ENCODE measurements at regions not wholly inside any gene's neighbourhood (a gene's known extent, or its start where the extent isn't known, plus 50 kb on each side); places are given as distances from the start of the nearest gene placed in this dataset.

- CTCF ChIA-PET: no interaction called here
- Histone ChIP-seq H3K4me1 (ENCODE audit: control extremely low read depth in 1 of 4, control insufficient read depth in 4 of 4, insufficient read depth in 4 of 4, low read length in 3 of 4) (no peaks in the 10 kb centered on the region), H3K4me3 (ENCODE audit: control insufficient read depth in 1 of 7, extremely low read depth in 1 of 7, insufficient read depth in 4 of 7, low read depth in 2 of 7, low read length in 6 of 7) (no peak overlapping the region), H3K36me3 (ENCODE audit: control insufficient read depth in 4 of 4, insufficient read depth in 4 of 4, low read length in 3 of 4) (no peaks in the 10 kb centered on the region), H3K27me3 (replicated peaks in 2 of 5; ENCODE audit: control insufficient read depth in 4 of 5, insufficient read depth in 5 of 5, low read length in 4 of 5) (no peaks in the 10 kb centered on the region), H3K9me3 (ENCODE audit: control extremely low read depth in 1 of 5, control insufficient read depth in 4 of 5, insufficient read depth in 2 of 5, low read depth in 1 of 5, low read length in 4 of 5) (peaks cover 0 to 1% (median 0%) of the 10 kb centered on the region in 5 experiments), H3K27ac (ENCODE audit: insufficient read depth in 1 of 2, low read depth in 1 of 2, low read length in 2 of 2, poor library complexity in 1 of 2, severe bottlenecking in 2 of 2) (no peak overlapping the region)
- POLR2A ChIA-PET: no interaction called here
- DNase-seq: no peak
- WGBS (ENCODE audit: insufficient coverage): 98% methylated on average over 55 of the region's 66 CpGs
Measured at GRCh38 chr12:60269611-60270269, 673.9 kb downstream of the SLC16A7 start.

GRCh38 chr12:60271816-60272215, 676.0 kb downstream of the SLC16A7 start:
- ChIA-PET CTCF (interaction anchor here (1.5 kb wide), 1 partner anchor 11 kb away, joined by 4 read pairs; no protein-coding TSS in a partner anchor), POLR2A (interaction anchor here (0.7 kb wide), 1 partner anchor 168 kb away, joined by 5 read pairs; no protein-coding TSS in a partner anchor)
- Histone ChIP-seq H3K4me1 (ENCODE audit: control extremely low read depth in 1 of 4, control insufficient read depth in 4 of 4, insufficient read depth in 4 of 4, low read length in 3 of 4) (no peaks in the 10 kb centered on the region), H3K9me3 (ENCODE audit: control extremely low read depth in 1 of 5, control insufficient read depth in 4 of 5, insufficient read depth in 2 of 5, low read depth in 1 of 5, low read length in 4 of 5) (peaks cover 0 to 1% (median 0%) of the 10 kb centered on the region in 5 experiments), H3K4me3 (ENCODE audit: control insufficient read depth in 1 of 7, extremely low read depth in 1 of 7, insufficient read depth in 4 of 7, low read depth in 2 of 7, low read length in 6 of 7) (no peak overlapping the region), H3K27ac (ENCODE audit: insufficient read depth in 1 of 2, low read depth in 1 of 2, low read length in 2 of 2, poor library complexity in 1 of 2, severe bottlenecking in 2 of 2) (no peak overlapping the region), H3K36me3 (ENCODE audit: control insufficient read depth in 4 of 4, insufficient read depth in 4 of 4, low read length in 3 of 4) (no peaks in the 10 kb centered on the region), H3K27me3 (replicated peaks in 2 of 5; ENCODE audit: control insufficient read depth in 4 of 5, insufficient read depth in 5 of 5, low read length in 4 of 5) (no peaks in the 10 kb centered on the region)
- WGBS (ENCODE audit: insufficient coverage): 93% methylated on average over 8 of the region's 9 CpGs
- no peak for DNase-seq

- ChIA-PET CTCF (no interaction called here), POLR2A (no interaction called here)
- peaks cover 0 to 8% (median 4%) of the 10 kb centered on the region in 5 experiments for H3K9me3 ChIP-seq (ENCODE audit: control extremely low read depth in 1 of 5, control insufficient read depth in 4 of 5, insufficient read depth in 2 of 5, low read depth in 1 of 5, low read length in 4 of 5)
- H3K27ac ChIP-seq (ENCODE audit: insufficient read depth in 1 of 2, low read depth in 1 of 2, low read length in 2 of 2, poor library complexity in 1 of 2, severe bottlenecking in 2 of 2): no peak overlapping the region
- H3K4me3 ChIP-seq (ENCODE audit: control insufficient read depth in 1 of 7, extremely low read depth in 1 of 7, insufficient read depth in 4 of 7, low read depth in 2 of 7, low read length in 6 of 7): no peak overlapping the region
- DNase-seq: no peak
- H3K27me3 ChIP-seq (replicated peaks in 2 of 5; ENCODE audit: control insufficient read depth in 4 of 5, insufficient read depth in 5 of 5, low read length in 4 of 5): no peaks in the 10 kb centered on the region
- WGBS (ENCODE audit: insufficient coverage): 100% methylated on average over 1 of the region's 2 CpGs
- no peaks in the 10 kb centered on the region for H3K4me1 ChIP-seq (ENCODE audit: control extremely low read depth in 1 of 4, control insufficient read depth in 4 of 4, insufficient read depth in 4 of 4, low read length in 3 of 4)
- H3K36me3 ChIP-seq (ENCODE audit: control insufficient read depth in 4 of 4, insufficient read depth in 4 of 4, low read length in 3 of 4): no peaks in the 10 kb centered on the region
Measured at GRCh38 chr12:60278209-60278608, 682.4 kb downstream of the SLC16A7 start.

GRCh38 chr12:60279221-60279620, 683.4 kb downstream of the SLC16A7 start:
- Histone ChIP-seq H3K27ac (ENCODE audit: insufficient read depth in 1 of 2, low read depth in 1 of 2, low read length in 2 of 2, poor library complexity in 1 of 2, severe bottlenecking in 2 of 2) (no peak overlapping the region), H3K27me3 (replicated peaks in 2 of 5; ENCODE audit: control insufficient read depth in 4 of 5, insufficient read depth in 5 of 5, low read length in 4 of 5) (no peaks in the 10 kb centered on the region), H3K4me1 (ENCODE audit: control extremely low read depth in 1 of 4, control insufficient read depth in 4 of 4, insufficient read depth in 4 of 4, low read length in 3 of 4) (no peaks in the 10 kb centered on the region), H3K9me3 (ENCODE audit: control extremely low read depth in 1 of 5, control insufficient read depth in 4 of 5, insufficient read depth in 2 of 5, low read depth in 1 of 5, low read length in 4 of 5) (peaks cover 0 to 8% (median 4%) of the 10 kb centered on the region in 5 experiments), H3K4me3 (ENCODE audit: control insufficient read depth in 1 of 7, extremely low read depth in 1 of 7, insufficient read depth in 4 of 7, low read depth in 2 of 7, low read length in 6 of 7) (no peak overlapping the region), H3K36me3 (ENCODE audit: control insufficient read depth in 4 of 4, insufficient read depth in 4 of 4, low read length in 3 of 4) (no peaks in the 10 kb centered on the region)
- CTCF ChIA-PET: no interaction called here
- POLR2A ChIA-PET: no interaction called here
- DNase-seq: no peak
- WGBS (ENCODE audit: insufficient coverage): no CpG with 5 or more reads among the region's 1 CpG

- 95% methylated on average over 6 of the region's 8 CpGs for WGBS (ENCODE audit: insufficient coverage)
- Histone ChIP-seq H3K4me3 (ENCODE audit: control insufficient read depth in 1 of 7, extremely low read depth in 1 of 7, insufficient read depth in 4 of 7, low read depth in 2 of 7, low read length in 6 of 7) (no peak overlapping the region), H3K4me1 (ENCODE audit: control extremely low read depth in 1 of 4, control insufficient read depth in 4 of 4, insufficient read depth in 4 of 4, low read length in 3 of 4) (no peaks in the 10 kb centered on the region), H3K9me3 (ENCODE audit: control extremely low read depth in 1 of 5, control insufficient read depth in 4 of 5, insufficient read depth in 2 of 5, low read depth in 1 of 5, low read length in 4 of 5) (peaks cover 0 to 8% (median 4%) of the 10 kb centered on the region in 5 experiments), H3K27ac (ENCODE audit: insufficient read depth in 1 of 2, low read depth in 1 of 2, low read length in 2 of 2, poor library complexity in 1 of 2, severe bottlenecking in 2 of 2) (no peak overlapping the region), H3K27me3 (replicated peaks in 2 of 5; ENCODE audit: control insufficient read depth in 4 of 5, insufficient read depth in 5 of 5, low read length in 4 of 5) (no peaks in the 10 kb centered on the region), H3K36me3 (ENCODE audit: control insufficient read depth in 4 of 4, insufficient read depth in 4 of 4, low read length in 3 of 4) (no peaks in the 10 kb centered on the region)
- POLR2A ChIA-PET: no interaction called here
- CTCF ChIA-PET: interaction anchor here (1.0 kb wide), 1 partner anchor 19 kb away, joined by 3 read pairs; no protein-coding TSS in a partner anchor
- no peak for DNase-seq
Measured at GRCh38 chr12:60281522-60281921, 685.7 kb downstream of the SLC16A7 start.

GRCh38 chr12:60290532-60290931, 694.7 kb downstream of the SLC16A7 start:
- H3K4me1 ChIP-seq (ENCODE audit: control extremely low read depth in 1 of 4, control insufficient read depth in 4 of 4, insufficient read depth in 4 of 4, low read length in 3 of 4): no peaks in the 10 kb centered on the region
- H3K4me3 ChIP-seq (ENCODE audit: control insufficient read depth in 1 of 7, extremely low read depth in 1 of 7, insufficient read depth in 4 of 7, low read depth in 2 of 7, low read length in 6 of 7): no peak overlapping the region
- no peak for DNase-seq
- H3K27ac ChIP-seq (ENCODE audit: insufficient read depth in 1 of 2, low read depth in 1 of 2, low read length in 2 of 2, poor library complexity in 1 of 2, severe bottlenecking in 2 of 2): no peak overlapping the region
- POLR2A ChIA-PET: no interaction called here
- CTCF ChIA-PET: no interaction called here
- no peaks in the 10 kb centered on the region for H3K27me3 ChIP-seq (replicated peaks in 2 of 5; ENCODE audit: control insufficient read depth in 4 of 5, insufficient read depth in 5 of 5, low read length in 4 of 5)
- peaks cover 0 to 10% (median 4%) of the 10 kb centered on the region in 5 experiments for H3K9me3 ChIP-seq (ENCODE audit: control extremely low read depth in 1 of 5, control insufficient read depth in 4 of 5, insufficient read depth in 2 of 5, low read depth in 1 of 5, low read length in 4 of 5)
- no peaks in the 10 kb centered on the region for H3K36me3 ChIP-seq (ENCODE audit: control insufficient read depth in 4 of 4, insufficient read depth in 4 of 4, low read length in 3 of 4)
- WGBS (ENCODE audit: insufficient coverage): 100% methylated on average over 1 of the region's 1 CpG

- ChIA-PET CTCF (interaction anchor here (0.6 kb wide), 1 partner anchor 1736 kb away, joined by 3 read pairs; no protein-coding TSS in a partner anchor), POLR2A (no interaction called here)
- no CpG with 5 or more reads among the region's 1 CpG for WGBS (ENCODE audit: insufficient coverage)
- H3K27me3 ChIP-seq (replicated peaks in 2 of 5; ENCODE audit: control insufficient read depth in 4 of 5, insufficient read depth in 5 of 5, low read length in 4 of 5): no peaks in the 10 kb centered on the region
- no peaks in the 10 kb centered on the region for H3K36me3 ChIP-seq (ENCODE audit: control insufficient read depth in 4 of 4, insufficient read depth in 4 of 4, low read length in 3 of 4)
- no peak overlapping the region for H3K4me3 ChIP-seq (ENCODE audit: control insufficient read depth in 1 of 7, extremely low read depth in 1 of 7, insufficient read depth in 4 of 7, low read depth in 2 of 7, low read length in 6 of 7)
- no peak for DNase-seq
- no peak overlapping the region for H3K27ac ChIP-seq (ENCODE audit: insufficient read depth in 1 of 2, low read depth in 1 of 2, low read length in 2 of 2, poor library complexity in 1 of 2, severe bottlenecking in 2 of 2)
- H3K9me3 ChIP-seq (ENCODE audit: control extremely low read depth in 1 of 5, control insufficient read depth in 4 of 5, insufficient read depth in 2 of 5, low read depth in 1 of 5, low read length in 4 of 5): no peaks in the 10 kb centered on the region
- H3K4me1 ChIP-seq (ENCODE audit: control extremely low read depth in 1 of 4, control insufficient read depth in 4 of 4, insufficient read depth in 4 of 4, low read length in 3 of 4): peaks cover 0 to 8% (median 0%) of the 10 kb centered on the region in 4 experiments
Measured at GRCh38 chr12:60308366-60308991, 712.6 kb downstream of the SLC16A7 start.

All from common myeloid progenitor, CD34-positive (primary cell).